ENCODE measurements at regions not wholly inside any gene's neighbourhood (a gene's known extent, or its start where the extent isn't known, plus 50 kb on each side); places are given as distances from the start of the nearest gene placed in this dataset.

- TF ChIP-seq, protein P1, sequence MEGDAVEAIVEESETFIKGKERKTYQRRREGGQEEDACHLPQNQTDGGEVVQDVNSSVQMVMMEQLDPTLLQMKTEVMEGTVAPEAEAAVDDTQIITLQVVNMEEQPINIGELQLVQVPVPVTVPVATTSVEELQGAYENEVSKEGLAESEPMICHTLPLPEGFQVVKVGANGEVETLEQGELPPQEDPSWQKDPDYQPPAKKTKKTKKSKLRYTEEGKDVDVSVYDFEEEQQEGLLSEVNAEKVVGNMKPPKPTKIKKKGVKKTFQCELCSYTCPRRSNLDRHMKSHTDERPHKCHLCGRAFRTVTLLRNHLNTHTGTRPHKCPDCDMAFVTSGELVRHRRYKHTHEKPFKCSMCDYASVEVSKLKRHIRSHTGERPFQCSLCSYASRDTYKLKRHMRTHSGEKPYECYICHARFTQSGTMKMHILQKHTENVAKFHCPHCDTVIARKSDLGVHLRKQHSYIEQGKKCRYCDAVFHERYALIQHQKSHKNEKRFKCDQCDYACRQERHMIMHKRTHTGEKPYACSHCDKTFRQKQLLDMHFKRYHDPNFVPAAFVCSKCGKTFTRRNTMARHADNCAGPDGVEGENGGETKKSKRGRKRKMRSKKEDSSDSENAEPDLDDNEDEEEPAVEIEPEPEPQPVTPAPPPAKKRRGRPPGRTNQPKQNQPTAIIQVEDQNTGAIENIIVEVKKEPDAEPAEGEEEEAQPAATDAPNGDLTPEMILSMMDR (IDR thresholded peaks at IDR 0.05; ENCODE audit: poor library complexity, severe bottlenecking), result no peak
- TF ChIP-seq RAD21 (conservative IDR thresholded peaks at IDR 0.05) (no peak), SMC3 (conservative IDR thresholded peaks at IDR 0.05; ENCODE audit: poor library complexity) (no peak), EZH2 (IDR thresholded peaks at IDR 0.05; ENCODE audit: borderline replicate concordance, insufficient read depth, low read length, poor library complexity, severe bottlenecking) (no peak), EP300 (conservative IDR thresholded peaks at IDR 0.05; ENCODE audit: poor library complexity, severe bottlenecking) (no peak), POLR2AphosphoS5 (IDR thresholded peaks at IDR 0.05) (no peak), TAF1 (IDR thresholded peaks at IDR 0.05; ENCODE audit: low read depth) (no peak), REST (IDR thresholded peaks at IDR 0.05; ENCODE audit: borderline replicate concordance) (no peak), MXI1 (conservative IDR thresholded peaks at IDR 0.05; ENCODE audit: poor library complexity, severe bottlenecking) (no peak)
These were observed 202.8 kb downstream of the DMRTA1 start for GRCh38 chr9:22649384-22649783.
